GM18517 (cell line): ENCODE measurements at regions not wholly inside any gene's neighbourhood (a gene's known extent, or its start where the extent isn't known, plus 50 kb on each side); places are given as distances from the start of the nearest gene placed in this dataset.
"Not testable (repeated sequence)": the region's sequence is repeated elsewhere in the genome, so short reads cannot be mapped to it uniquely, and the experiment has no call there.

Experiments
- ATAC-seq: cut with Tn5 transposase; IDR thresholded peaks from one replicate; pipeline ENCODE4 v1.9.1; 2021; ENCODE audit warnings: mild to moderate bottlenecking, moderate library complexity; ENCODE audit not compliant: unreplicated experiment

DNA sequence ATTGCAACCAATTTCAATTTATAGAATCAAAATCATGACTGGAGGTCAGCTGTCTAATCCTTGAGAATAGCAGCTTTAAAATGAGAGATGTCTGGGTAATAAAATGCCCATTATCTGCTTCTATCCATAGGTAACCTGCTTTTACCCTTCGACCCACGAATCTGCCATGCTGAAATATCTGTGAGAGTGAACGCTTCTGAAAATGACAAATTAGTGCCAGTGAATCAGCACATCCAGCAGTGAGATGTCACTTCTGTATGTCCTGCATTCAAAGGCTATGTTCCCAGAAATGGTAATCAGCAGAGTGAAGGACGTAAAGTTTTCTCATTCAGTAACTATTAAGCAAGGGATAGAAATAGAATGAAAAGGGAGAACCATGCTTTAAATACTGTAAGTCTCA lies 532.4 kb upstream of the ITGA1 start:
- ATAC-seq: no peak

- ATAC-seq: no peak
Observed at GRCh38 chr5:52262844-52263243, 524.9 kb upstream of the ITGA1 start.

GRCh38 chr5:52269401-52269800 lies 518.3 kb upstream of the ITGA1 start:
- no peak for ATAC-seq

- ATAC-seq: no peak
Observed at GRCh38 chr5:52269859-52270258, 517.9 kb upstream of the ITGA1 start.

DNA sequence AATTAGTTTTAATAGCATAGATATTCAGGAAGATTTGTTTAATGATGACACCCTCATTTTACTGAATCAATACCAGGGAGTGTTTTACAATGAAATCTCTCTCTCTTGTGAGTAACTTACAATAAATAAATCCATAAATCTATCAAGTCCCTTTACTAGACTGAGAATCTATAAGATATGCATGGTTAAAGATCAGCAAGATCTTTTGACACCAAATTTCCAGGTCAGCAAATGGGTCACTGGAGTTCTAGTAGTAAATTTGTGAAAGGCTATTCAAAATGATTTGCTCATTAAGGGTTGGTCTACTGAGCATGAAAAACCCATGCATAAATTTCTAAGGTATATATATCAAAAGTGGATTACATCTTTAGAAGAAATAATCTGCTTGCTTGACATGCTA lies 512.1 kb upstream of the ITGA1 start:
- ATAC-seq: no peak

- ATAC-seq: no peak
Observed at GRCh38 chr5:52277101-52277500, 510.6 kb upstream of the ITGA1 start.

DNA sequence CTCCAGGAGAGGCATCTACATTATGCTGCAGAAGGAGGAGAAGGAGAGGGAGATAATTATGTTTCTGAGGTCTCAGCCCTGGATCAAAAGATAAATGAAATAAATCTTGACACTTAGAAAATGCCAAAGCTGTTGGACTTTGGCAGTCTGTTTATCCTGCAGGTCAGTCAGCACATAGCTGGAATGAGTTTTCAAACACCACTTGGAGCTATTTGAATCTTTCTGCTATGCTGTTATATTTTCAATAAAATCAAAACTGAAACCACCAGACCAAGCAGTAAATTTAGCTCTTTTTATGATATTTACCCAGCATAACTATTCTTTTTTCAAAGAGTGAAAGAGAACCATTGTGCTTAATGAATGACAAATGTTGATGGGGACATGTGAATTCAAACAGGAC lies 505.1 kb upstream of the ITGA1 start:
- ATAC-seq: no peak

DNA sequence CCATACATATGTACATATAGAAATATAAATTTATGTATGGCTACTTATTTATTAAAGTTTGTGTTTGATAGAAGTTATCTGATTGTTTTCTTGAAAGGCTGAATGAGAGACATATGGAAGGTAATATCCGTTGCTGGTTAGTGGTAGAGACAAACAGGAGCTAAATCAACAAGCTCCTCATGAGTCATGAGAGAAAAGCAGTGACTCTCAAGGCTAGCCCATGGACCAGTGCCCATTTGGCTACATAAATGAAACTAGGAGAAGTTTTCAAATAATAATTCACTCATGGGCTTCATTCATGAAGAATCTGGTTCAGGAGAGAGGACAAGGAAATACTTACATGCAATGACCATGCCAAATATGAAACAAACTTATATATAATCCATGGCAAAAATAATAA lies 504.5 kb upstream of the ITGA1 start:
- no peak for ATAC-seq

GRCh38 chr5:52300703-52301372 lies 486.9 kb upstream of the ITGA1 start:
- no peak for ATAC-seq

- not testable (repeated sequence) for ATAC-seq
Observed at GRCh38 chr5:52304816-52305215, 482.9 kb upstream of the ITGA1 start.

GRCh38 chr5:52328220-52328806 lies 459.4 kb upstream of the ITGA1 start:
- ATAC-seq: no peak

DNA sequence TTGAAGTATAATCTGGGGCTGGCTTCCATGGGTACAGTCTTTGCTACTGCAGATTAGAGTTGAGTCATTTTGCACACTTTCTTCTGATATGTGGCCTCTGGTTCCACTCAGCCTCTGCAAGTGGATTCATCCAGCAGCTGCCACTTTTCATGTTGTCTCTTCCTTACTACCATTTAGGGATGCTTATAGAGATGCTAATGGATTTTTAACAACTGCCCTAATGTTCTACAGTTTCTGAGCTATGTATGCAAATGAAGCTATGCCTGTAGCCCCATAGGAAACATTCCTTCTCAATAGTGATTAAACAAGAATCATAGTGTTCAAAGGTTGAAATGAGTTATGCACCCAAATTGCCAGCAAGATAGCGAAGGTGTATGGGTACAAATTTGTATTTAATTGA lies 456.0 kb upstream of the ITGA1 start:
- no peak for ATAC-seq

DNA sequence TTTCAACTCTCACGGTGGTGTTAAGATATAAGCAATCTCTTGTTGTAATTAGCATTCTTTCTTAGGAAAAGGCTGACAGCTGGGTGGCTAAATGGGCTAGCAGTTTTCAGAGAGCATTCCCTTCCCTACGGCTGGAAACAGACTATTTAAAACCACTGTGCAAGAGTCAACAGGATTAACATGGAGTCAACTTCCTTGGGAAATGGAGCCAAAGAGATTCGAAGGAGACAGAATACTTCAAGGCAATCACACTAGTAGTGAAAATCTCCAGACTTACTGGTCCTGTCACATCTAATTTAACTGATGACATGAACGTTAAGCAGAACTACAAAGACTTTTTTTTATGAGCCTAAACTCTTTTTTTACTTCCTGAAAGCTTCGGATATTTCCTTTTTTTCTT lies 453.3 kb upstream of the ITGA1 start:
- no peak for ATAC-seq

GRCh38 chr5:52339285-52339684 lies 448.4 kb upstream of the ITGA1 start:
- ATAC-seq: no peak

DNA sequence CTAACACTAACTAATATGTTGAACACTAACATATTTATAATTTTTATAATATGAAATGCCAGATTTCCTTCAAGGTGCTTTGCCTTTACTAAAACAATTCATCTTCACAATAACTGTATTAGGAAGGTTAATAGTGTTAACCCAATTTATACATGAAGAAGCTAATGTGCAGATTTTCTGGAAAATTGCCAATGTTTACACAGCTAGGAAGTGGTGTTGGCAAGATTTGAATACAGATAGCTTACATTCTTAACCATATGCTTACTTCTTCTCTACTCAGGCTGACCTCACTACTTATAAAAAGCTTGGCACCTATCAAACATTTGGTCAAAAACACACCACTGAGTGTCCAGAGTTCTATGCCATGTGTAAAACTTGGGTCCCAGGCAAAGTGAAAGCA lies 445.4 kb upstream of the ITGA1 start:
- ATAC-seq: no peak

- ATAC-seq: no peak
Observed at GRCh38 chr5:52356311-52356918, 431.3 kb upstream of the ITGA1 start.

DNA sequence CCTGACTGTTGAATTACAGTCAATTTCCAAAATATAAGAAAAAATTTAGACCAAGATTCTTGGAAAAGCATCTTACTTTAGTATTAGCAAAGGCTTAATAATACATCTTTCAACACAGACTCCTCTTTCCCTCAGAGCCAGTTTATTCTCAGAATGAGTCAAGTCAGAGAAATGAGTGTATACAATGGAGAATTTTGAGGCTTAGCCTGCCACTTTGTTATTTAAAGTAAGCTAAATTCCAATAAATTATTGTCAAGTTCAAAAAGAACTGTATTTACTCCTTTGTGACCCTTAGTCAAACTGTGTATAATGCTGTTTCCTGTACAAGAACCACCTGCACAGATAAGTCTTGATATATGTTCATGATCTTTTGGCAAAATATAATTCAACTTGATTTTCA lies 428.5 kb upstream of the ITGA1 start:
- no peak for ATAC-seq

GRCh38 chr5:52360985-52361384 lies 426.7 kb upstream of the ITGA1 start:
- ATAC-seq: no peak

DNA sequence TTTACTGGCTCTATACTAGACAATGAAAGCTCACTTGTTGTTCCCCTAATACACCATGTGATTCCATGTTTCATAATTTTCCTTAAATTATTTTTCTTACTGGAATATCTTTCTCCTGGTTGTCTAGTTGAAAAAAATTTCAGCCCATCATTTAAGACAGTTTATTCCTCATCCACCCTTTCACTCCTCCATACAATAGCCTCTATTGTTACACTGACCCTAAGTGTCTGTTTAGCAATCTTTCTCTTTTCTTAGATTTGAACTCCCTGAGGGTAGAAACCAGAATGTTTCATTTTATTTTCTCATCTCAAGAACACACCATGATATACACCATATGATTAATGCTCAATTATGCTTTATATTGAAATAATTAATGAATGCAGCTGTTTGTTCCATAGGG lies 413.4 kb upstream of the ITGA1 start:
- ATAC-seq: no peak

DNA sequence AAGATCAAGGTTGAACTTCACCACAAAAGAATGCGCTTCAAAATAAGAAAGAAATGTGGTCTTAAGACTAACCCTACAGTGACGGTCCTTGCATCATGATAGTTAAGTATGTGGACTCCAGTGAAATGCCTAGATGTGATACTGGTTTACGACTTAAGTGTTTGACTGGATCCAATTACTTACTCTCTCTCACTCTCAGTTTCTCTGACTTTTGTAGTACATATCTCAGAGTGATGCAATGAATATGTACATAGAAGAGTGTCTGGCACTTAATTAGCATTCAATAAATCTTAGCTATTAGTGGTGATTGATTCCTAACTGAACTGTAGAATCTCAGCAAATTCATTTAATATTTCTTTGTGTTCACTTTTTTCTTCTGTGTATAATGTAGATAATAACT lies 411.7 kb upstream of the ITGA1 start:
- no peak for ATAC-seq

DNA sequence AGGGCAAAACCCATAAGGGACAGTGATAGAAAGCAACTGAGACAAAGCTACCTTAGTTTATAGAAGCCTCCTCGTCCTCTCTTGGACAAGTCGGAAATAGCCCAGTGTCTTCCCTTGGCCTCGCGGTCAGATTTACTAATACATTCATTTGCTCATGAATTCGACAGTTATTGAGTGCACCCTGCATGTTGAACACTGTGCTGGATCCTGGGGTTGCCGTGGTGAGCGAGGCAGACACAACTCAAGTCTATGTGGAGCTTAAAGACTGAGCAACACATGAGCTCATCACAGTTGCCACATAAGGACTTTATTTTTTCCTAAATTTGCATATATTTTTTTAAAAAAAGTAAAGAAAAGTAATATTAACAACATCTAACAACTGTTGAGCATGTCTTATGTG lies 411.1 kb upstream of the ITGA1 start:
- ATAC-seq: no peak

DNA sequence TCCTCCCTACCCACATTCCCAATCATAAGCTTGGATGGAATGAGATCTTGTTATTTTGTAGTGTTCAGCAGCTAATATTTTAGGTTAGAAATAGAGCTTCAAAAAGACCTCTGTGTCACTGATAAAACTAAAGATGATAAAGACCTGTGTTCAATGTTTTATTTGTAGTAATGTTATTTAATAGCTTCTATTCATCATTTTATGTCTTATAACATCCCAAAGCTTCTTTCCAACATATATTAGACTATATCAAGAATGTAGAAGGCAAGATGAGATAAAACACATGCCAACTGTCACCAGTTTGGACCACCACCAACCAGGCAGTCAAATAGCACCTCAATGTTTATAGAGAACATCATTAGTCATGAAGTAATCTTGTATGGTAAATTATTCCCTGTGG lies 409.5 kb upstream of the ITGA1 start:
- ATAC-seq: no peak

DNA sequence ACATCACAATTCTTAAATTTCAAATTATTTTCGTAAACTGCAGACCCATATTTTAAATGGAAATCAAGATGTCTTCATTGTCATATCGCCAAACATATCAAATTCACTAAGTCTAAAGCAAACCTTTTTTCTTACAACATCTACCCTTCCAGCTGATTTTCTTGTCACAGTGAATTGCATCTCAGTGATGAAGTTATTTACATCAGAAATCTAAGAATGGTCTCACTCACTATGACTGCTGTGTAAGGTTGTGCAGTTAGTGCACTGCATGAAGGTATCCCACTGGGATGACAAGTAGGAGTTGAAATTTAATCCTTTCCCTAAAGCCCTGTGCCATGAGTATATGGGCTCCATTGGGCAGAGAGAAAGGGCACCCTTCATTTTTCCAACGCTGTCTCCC lies 399.4 kb upstream of the ITGA1 start:
- ATAC-seq: no peak
